Kasumi-1 (cell line): ENCODE measurements at regions not wholly inside any gene's neighbourhood (a gene's known extent, or its start where the extent isn't known, plus 50 kb on each side); places are given as distances from the start of the nearest gene placed in this dataset.
"Not testable (repeated sequence)": the region's sequence is repeated elsewhere in the genome, so short reads cannot be mapped to it uniquely, and the experiment has no call there.

ENCODE experiments used
- DNase-seq, 2 experiments: peaks; one replicate each; lab custom pipeline; 2025; lab: John Stamatoyannopoulos, UW

DNA sequence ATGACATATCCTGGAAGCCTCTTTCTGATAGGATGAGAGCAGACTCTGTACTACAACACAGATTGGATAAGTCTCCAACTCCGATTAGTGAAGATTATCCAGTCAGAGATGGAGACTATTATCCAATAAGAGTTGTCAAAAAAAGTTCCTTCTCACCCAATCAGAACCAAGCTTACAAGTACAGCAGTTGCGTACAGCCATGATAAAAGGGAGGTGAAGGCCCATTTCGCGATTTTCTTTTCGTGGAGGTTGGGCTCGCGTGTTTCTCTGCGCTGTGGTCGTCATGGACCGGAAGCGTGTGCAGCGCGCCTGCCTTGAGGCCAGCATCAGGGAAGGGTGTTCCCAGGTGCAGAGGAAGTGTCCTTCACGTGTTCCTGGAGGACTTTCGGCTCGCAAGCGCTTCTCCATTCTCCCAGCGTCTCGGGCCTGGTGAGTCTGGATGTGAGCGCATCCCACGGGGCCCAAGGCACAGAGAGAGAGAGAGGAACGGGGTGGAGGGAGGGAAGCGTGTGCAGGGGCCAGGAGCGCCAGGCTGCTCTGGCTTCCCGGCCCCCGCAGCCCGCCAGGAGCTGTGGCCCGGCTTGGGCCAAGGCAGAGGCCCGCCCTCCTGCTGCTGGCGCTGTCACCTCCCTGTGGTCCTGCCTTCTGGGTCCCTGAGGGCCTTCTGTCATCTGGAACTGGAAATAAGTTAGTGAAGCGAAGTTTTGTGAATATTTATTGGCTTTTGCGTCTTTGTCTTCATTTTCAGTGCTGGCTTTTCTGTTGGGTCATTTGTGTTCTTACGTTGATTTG is 53.9 kb downstream of the CDRT15L2 start:
- DNase-seq: not testable (repeated sequence)

- DNase-seq: not testable (repeated sequence)
Observed at GRCh38 chr17:20640147-20640546, 60.6 kb downstream of the CDRT15L2 start.

DNA sequence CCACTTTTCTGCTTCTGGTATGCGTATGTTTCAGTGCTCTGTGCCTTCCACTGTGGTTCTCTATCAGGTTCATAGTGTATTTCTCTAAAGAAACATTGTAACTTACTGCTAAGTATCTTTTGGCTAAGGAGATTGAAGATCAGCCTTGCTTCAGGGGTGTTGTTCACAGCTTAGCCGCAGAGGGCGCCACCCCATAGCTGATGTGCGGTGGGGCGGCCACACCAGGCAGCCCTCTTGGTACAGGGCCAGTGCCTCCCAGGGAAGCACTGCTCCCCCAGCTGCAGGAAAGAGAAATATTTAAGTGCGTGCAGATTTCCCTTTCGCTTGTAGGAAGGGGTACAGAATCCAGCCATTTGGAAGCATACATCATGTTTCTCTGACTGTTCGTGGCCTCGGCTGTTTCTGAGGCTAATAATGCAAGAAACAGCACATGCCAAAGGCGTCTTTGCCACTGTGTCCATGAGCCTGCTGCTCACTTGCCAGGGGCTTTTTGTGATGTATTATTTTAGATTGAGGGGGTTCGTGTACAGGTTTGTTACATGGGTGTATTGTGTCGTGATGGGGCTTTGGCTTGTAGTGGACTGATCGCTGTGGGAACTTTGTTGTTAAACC is 67.2 kb downstream of the CDRT15L2 start:
- DNase-seq: not testable (repeated sequence)

DNA sequence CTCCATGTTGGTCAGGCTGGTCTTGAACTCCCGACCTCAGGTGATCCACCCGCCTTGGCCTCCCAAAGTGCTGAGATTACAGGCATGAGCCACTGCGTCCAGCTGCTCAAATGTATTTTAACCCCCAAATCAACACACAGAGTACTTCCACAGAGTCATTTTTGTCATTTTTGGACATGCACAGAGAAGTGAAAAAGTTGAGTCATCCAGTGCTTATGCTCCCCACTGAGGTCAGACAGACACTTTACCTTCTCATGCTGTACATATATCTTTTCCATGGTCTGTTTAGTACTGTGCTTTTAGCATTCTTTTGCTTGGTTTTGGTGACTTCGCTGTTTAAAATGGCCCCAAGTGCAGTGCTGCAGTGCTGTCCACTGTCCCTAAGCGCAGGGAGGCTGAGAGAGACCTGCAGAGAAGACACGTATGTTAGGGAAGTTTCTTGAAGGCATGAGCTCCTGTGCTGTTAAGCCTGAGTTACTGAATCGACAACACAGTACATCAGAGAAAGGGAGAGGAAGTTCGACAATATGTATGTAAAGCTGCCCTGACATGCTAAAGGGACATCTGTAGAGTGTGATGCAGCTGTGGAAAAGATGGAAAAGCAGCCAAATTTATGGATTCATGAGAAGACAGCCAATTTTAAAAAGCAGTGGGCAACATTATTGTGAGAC is 69.7 kb downstream of the CDRT15L2 start:
- DNase-seq: not testable (repeated sequence)

DNA sequence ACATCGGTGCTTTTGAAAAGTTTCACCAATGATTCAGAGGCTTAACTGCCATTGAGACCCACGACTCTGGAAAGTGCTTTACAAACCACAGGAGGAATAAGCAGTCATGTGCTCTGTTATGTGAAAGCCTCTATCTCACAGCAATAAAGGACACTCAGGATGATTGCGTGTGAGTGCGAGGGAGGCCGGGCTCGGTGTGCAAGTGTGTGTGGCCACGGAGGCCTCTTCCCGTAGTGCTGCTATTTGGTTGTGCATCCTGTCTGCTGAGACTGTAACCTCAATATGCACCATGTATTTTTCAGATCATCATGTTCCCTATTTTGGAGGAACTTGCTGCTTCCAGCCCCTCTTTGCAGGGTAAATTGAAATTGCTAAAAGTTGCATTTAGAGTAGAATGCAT is 71.5 kb downstream of the CDRT15L2 start:
- DNase-seq: peak in 1 of 2 experiments; percentile 0

GRCh38 chr17:20651736-20652135 is 72.2 kb downstream of the CDRT15L2 start:
- DNase-seq: not testable (repeated sequence)

DNA sequence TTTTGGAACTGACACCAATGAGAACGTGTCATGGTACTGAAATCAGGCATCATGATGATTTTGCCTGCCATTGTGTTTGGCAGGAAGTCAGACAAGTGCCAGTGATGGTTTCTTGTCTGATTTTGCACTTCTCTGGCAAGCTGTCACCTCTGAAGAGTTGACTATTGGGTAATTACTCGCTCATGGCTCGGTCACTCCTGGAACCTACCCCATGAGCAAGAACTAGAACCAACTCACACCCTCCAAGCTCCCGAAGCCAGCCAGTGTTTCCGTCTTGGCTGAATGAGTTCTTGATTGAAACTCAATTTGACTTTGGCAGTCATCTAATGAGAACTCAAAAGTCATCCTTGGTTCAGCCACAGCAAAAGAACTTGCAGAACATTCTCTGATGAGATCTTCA is 73.9 kb downstream of the CDRT15L2 start:
- DNase-seq: not testable (repeated sequence)

DNA sequence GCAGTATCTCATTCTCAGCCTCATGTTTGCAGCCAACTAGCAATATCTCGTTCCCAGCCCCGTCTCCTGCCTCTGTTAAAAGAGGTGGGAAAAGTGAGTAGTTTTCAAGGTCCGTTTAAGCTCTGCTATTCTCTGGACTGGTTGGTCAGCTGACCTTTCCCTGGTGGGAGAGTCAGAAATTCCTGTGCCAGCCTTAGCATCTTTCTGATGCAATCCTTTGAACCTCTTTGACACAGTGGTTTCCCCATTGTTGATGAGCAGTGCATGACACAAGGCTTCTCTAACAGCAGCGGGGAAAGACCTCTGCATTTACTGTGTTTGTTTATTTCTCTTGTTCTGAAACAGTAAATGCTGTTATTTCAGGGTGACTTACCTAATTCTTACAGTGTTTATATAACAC is 74.6 kb downstream of the CDRT15L2 start:
- DNase-seq: not testable (repeated sequence)

GRCh38 chr17:20654575-20654974 is 75.1 kb downstream of the CDRT15L2 start:
- DNase-seq: not testable (repeated sequence)

GRCh38 chr17:20665103-20665955 is 85.8 kb downstream of the CDRT15L2 start:
- DNase-seq: not testable (repeated sequence)

GRCh38 chr17:20666689-20667088 is 87.2 kb downstream of the CDRT15L2 start:
- DNase-seq: not testable (repeated sequence)

- not testable (repeated sequence) for DNase-seq
Observed at GRCh38 chr17:20667712-20668111, 88.2 kb downstream of the CDRT15L2 start.

DNA sequence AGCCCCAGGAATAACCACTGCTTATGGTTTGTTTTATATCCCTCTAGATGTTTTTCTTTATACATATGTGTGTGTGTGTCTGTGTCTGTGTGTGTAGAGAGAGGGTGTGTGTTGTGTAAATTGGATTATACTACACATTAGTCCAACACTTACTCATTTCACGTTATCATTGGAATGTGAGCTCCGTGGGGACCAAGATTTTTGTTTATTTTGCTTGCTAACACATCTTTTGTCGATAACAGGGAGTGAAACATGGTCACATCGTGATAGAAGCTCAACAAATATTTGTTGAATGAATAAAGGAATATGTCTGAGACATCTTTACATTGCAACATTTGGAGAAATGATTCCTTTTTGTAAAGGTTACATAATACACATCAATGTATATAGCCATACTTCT is 88.8 kb downstream of the CDRT15L2 start:
- not testable (repeated sequence) for DNase-seq

- not testable (repeated sequence) for DNase-seq
Observed at GRCh38 chr17:20668868-20669267, 89.3 kb downstream of the CDRT15L2 start.

DNA sequence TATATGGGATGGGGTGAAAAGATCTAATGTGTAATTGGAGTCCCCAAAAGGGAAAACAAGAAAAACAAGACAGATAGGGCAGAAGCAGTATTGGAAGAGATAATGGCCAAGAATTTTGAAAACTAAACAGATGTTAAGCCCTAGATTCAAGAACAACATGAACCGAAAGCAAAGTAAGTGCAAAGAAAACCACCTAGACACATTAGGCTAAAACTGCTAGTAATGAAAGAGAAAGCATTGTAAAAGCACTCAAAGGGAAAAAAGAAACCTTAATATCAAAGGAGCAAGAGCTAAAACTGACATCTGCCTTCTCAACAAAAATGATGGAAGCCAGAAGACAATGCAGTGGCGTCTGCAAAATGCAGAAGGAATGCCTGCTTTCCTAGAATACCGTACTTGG is 91.0 kb downstream of the CDRT15L2 start:
- DNase-seq: not testable (repeated sequence)

DNA sequence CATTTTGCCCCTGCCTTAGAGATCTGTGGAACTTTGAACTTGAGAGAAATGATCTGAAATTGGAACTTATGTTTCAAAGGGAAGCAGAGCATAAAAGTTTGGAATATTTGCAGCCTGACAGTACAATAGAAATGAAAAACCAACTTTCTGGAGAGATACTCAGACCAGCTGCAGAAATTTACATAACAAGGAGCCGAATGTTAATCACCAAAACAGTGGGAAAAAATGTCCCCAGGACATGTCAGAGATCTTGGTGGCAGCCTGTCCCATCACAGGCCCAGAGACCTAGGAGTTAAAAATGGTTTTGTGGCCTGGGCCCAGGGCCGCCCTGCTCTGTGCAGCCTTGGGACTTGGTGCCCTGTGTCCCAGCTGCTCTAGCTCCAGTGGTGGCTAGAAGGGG is 94.8 kb downstream of the CDRT15L2 start:
- not testable (repeated sequence) for DNase-seq

DNA sequence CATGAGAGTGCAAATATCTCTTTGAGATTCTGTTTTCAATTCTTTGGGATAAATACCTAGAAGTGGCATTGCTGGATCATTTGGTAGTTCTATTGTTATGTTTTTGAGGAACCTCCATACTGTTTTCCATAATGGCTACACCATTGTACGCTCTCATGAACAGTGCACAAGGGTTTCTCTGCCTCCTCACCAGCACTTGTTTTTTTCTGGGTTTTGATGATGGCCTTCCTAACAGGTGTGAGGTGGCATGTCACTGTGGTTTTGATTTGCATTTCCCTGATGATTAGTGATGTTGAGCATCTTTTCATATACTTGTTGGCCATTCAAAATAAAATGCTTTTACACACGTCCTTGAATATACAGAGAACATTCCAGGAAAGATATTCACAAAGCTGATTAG is 96.2 kb downstream of the CDRT15L2 start:
- DNase-seq: not testable (repeated sequence)

GRCh38 chr17:20676656-20677055 is 97.1 kb downstream of the CDRT15L2 start:
- DNase-seq: not testable (repeated sequence)

DNA sequence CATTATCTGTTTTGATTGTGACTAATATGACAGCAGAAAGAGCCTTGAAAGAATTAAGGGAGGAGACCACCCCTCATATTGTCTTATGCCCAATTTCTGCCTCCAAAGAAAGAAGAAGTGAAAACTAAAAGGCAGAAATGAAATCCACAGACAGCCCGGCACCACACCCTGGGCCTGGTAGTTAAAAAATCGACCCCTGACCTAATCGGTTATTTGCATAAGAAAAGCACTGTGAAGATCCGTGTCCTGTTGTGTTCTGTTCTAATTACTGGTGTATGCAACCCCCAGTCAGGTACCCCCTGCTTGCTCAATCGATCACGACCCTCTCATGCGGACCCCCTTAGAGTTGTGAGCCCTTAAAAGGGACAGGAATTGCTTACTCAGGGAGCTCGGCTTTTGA is 97.9 kb downstream of the CDRT15L2 start:
- DNase-seq: not testable (repeated sequence)

GRCh38 chr17:20678424-20678823 is 98.9 kb downstream of the CDRT15L2 start:
- not testable (repeated sequence) for DNase-seq
